Adrenal gland (tissue), 9 donors: ENCODE measurements at regions not wholly inside any gene's neighbourhood (a gene's known extent, or its start where the extent isn't known, plus 50 kb on each side); places are given as distances from the start of the nearest gene placed in this dataset.
A peak's percentile ranks its signal among the peaks of the same experiment; 100 is the strongest.

Experiments used
- DNase-seq, 7 donors: peaks; one replicate each; pipeline ENCODE4 v3.0.0-alpha.2; 2019 to 2020
- H3K27ac ChIP-seq, 5 donors: fragments of 200-600 bp; sonication (generic) in 4 of 5; 1 replicate in 3 of 5; 2 replicates in 2 of 5; pipeline versions ENCODE4 v1.5.1 to v1.8.0; 2016 to 2020; ENCODE audit warnings: mild to moderate bottlenecking in 1 of 5
- H3K27me3 ChIP-seq: fragments of 200-600 bp; 2 replicates; pipeline ENCODE4 v1.8.0; 2021
- H3K36me3 ChIP-seq, 2 donors: fragments of 200-600 bp; replicated peaks in 1 of 2; 1 replicate in 1 of 2; 2 replicates in 1 of 2; pipeline versions ENCODE4 v1.5.1 to v1.8.0; 2018 to 2022
- H3K4me1 ChIP-seq, 2 donors: fragments of 200-600 bp; replicated peaks in 1 of 2; 1 replicate in 1 of 2; 2 replicates in 1 of 2; pipeline versions ENCODE4 v1.5.1 to v1.8.0; 2018 to 2021
- H3K4me3 ChIP-seq, 4 donors: fragments of 200-600 bp; sonication (generic) in 3 of 4; one replicate each; pipeline ENCODE4 v1.5.1; 2016 to 2018
- H3K9me3 ChIP-seq, 3 donors: fragments of 200-600 bp; sonication (generic) in 1 of 3; replicated peaks in 1 of 3; 1 replicate in 2 of 3; 2 replicates in 1 of 3; pipeline versions ENCODE4 v1.5.1 to v1.8.0; 2016 to 2021
- POLR2A ChIP-seq, 2 donors: fragments of 450-650 bp; IDR thresholded peaks; one replicate each; pipeline ENCODE4 v1.6.1; 2017; ENCODE audit warnings: antibody characterized with exemption in 2 of 2, mild to moderate bottlenecking in 2 of 2, moderate library complexity in 1 of 2
- WGBS, 4 donors: extraction: QIAGEN DNeasy Blood & Tissue Kit in 2 of 4; methylation state at CpG; one replicate each; pipeline versions ENCODE4 v1.1.5 to v1.1.7; 2013 to 2017; 5-methylcytosine and 5-hydroxymethylcytosine counted together
- intact Hi-C, 2 donors: fragments of 100-400 bp; cut with DNase I; formaldehyde crosslinking; loops; one replicate each; pipeline versions ENCODE4 v1.14.1 to v1.15.0; 2022 to 2023
- TF ChIP-seq, protein P1 (sequence below), 6 experiments: fragments of 450-650 bp in 4 of 6; fragments of 200-600 bp in 2 of 6; sonication (generic) in 1 of 6; IDR thresholded peaks; 1 replicate in 5 of 6; 2 replicates in 1 of 6; pipeline versions ENCODE4 v1.5.1 to v1.8.0; 2016 to 2021; ENCODE audit warnings: antibody characterized with exemption in 6 of 6, mild to moderate bottlenecking in 2 of 6, moderate library complexity in 1 of 6
- donor health status: healthy with polysubstance abuse.
- donor health status: Bipolar disorder and iron deficiency.
- donor health status: DM: yes; HTN: yes; CAD: no.
- donor health status: DM: no; HTN: no; CAD: no.
- donor health status: DM: no; HTN: no; CAD: no.

DNA sequence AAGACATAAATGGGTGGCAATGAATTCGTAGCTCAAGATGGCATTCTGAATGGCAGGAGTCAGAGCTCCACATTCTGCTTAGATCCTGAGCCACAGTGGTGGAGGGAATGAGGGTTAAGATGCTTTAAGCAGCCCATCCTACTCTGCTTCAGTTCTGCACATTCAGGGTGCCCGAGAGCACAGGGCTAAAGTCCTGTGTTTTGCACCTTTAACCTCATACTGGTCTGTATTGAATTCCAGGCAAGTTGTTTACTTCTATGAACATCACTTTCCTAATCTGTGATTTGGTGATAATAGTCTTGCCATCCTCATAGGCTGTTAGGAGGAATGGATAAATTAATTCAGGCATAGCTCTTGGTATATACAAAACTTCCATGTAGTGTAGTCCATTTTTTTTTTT is 321.6 kb upstream of the CD180 start:
- Histone ChIP-seq H3K4me3 (no peak overlapping the region), H3K36me3 (no peaks in the 10 kb centered on the region), H3K9me3 (no peaks in the 10 kb centered on the region), H3K27ac (no peak overlapping the region), H3K27me3 (no peaks in the 10 kb centered on the region), H3K4me1 (no peaks in the 10 kb centered on the region)
- TF ChIP-seq, protein P1, sequence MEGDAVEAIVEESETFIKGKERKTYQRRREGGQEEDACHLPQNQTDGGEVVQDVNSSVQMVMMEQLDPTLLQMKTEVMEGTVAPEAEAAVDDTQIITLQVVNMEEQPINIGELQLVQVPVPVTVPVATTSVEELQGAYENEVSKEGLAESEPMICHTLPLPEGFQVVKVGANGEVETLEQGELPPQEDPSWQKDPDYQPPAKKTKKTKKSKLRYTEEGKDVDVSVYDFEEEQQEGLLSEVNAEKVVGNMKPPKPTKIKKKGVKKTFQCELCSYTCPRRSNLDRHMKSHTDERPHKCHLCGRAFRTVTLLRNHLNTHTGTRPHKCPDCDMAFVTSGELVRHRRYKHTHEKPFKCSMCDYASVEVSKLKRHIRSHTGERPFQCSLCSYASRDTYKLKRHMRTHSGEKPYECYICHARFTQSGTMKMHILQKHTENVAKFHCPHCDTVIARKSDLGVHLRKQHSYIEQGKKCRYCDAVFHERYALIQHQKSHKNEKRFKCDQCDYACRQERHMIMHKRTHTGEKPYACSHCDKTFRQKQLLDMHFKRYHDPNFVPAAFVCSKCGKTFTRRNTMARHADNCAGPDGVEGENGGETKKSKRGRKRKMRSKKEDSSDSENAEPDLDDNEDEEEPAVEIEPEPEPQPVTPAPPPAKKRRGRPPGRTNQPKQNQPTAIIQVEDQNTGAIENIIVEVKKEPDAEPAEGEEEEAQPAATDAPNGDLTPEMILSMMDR (IDR thresholded peaks at IDR 0.05): no peak
- no peak for TF ChIP-seq POLR2A (IDR thresholded peaks at IDR 0.05)
- 66 to 86% (median 71%) methylated on average over 2 of the region's 2 CpGs for WGBS, 4 donors
- no peak for DNase-seq
- intact Hi-C loops: no loop called here

DNA sequence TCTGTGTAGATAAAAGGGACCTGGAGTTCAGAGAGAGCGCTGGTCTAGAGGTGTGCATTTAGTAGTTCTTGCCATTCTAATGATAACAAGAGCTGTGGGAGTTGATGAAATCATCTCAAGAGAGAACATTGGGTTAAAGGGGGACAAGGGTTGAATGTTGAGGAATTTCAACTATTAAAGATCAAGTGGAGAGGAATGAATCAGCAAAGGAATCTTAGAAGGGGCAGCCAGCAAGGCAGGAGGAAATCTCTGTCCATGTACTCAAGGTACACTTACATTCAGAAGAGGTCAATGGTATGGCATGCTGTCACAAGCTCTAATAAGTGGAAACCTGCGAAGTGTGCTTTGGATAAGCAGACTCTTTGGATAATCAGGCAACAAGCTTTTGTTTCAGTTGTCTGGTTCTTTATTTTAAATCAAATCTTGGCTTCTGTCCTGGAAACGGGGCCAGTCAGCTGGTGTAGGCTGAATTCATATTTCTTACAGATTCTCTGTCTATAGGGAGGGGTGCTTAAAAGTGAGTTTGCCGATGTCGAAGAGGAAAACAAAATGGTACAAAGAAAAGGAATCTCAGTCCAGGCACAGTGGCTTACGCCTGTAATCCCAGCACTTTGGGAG is 320.5 kb upstream of the CD180 start:
- intact Hi-C loops: no loop called here
- peak overlapping the region in 1 of 5 donors; percentile 1 for H3K27ac ChIP-seq
- no peak overlapping the region for H3K4me3 ChIP-seq
- no peaks in the 10 kb centered on the region for H3K9me3 ChIP-seq
- no peaks in the 10 kb centered on the region for H3K27me3 ChIP-seq
- no peak for DNase-seq
- no peaks in the 10 kb centered on the region for H3K4me1 ChIP-seq
- WGBS, 4 donors: 59 to 86% (median 68%) methylated on average over 6 of the region's 6 CpGs
- TF ChIP-seq, protein P1 (IDR thresholded peaks at IDR 0.05): no peak
- TF ChIP-seq POLR2A (IDR thresholded peaks at IDR 0.05): no peak
- H3K36me3 ChIP-seq: no peaks in the 10 kb centered on the region

GRCh38 chr5:67515762-67516161 is 319.2 kb upstream of the CD180 start:
- intact Hi-C loops: no loop called here
- H3K4me1 ChIP-seq: no peaks in the 10 kb centered on the region
- no peak for DNase-seq
- TF ChIP-seq, protein P1 (IDR thresholded peaks at IDR 0.05): no peak
- TF ChIP-seq POLR2A (IDR thresholded peaks at IDR 0.05): no peak
- 64 to 78% (median 74%) methylated on average over 2 of the region's 2 CpGs for WGBS, 4 donors
- H3K36me3 ChIP-seq: no peaks in the 10 kb centered on the region
- H3K27me3 ChIP-seq: no peaks in the 10 kb centered on the region
- H3K4me3 ChIP-seq: no peak overlapping the region
- no peak overlapping the region for H3K27ac ChIP-seq
- H3K9me3 ChIP-seq: no peaks in the 10 kb centered on the region

DNA sequence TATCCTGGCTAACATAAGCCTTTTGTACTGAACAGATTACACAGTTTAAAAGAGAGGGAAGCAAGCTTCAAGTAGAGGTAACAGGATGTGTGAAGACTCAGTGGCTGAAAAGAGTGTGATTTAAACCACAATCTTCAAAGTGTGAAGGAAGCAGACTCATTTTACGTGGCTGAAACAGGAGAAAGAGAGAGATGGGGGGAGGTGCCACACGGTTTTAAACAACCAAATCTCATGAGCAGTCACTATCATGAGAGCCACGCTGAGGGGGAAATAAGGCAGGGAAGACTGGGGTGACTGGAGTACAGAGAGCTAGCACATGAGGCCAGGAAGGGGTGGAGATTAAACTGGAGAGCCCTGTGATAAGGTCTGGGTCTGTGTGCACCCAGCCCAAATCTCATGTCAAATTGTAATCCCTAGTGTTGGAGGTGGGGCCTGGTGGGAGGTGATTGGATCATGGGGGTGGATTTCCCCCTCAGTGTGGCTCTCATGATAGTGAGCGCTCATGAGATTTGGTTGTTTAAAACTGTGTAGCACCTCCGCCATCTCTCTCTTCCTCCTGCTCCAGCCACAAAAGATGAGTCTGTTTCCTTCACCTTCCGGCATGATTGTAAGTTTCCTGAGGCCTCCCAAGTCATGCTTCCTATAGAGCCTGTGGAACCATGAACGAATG is 318.6 kb upstream of the CD180 start:
- DNase-seq: no peak
- TF ChIP-seq, protein P1 (IDR thresholded peaks at IDR 0.05): no peak
- TF ChIP-seq POLR2A (IDR thresholded peaks at IDR 0.05): no peak
- intact Hi-C loops: no loop called here
- Histone ChIP-seq H3K27ac (no peak overlapping the region), H3K27me3 (no peaks in the 10 kb centered on the region), H3K9me3 (no peaks in the 10 kb centered on the region), H3K36me3 (no peaks in the 10 kb centered on the region), H3K4me1 (no peaks in the 10 kb centered on the region), H3K4me3 (no peak overlapping the region)
- 72 to 81% (median 74%) methylated on average over 7 of the region's 7 CpGs for WGBS, 4 donors
